Fibroblast of skin of right quadriceps (primary cell): ENCODE measurements at regions not wholly inside any gene's neighbourhood (a gene's known extent, or its start where the extent isn't known, plus 50 kb on each side); places are given as distances from the start of the nearest gene placed in this dataset.
A peak's percentile ranks its signal among the peaks of the same experiment; 100 is the strongest.
"Not testable (repeated sequence)": the region's sequence is repeated elsewhere in the genome, so short reads cannot be mapped to it uniquely, and the experiment has no call there.

Experiments
- DNase-seq: peaks from one replicate; pipeline ENCODE4 v3.0.0-alpha.2; 2013

GRCh38 chr4:9110700-9111099 lies 59.5 kb upstream of the FAM90A26 start:
- not testable (repeated sequence) for DNase-seq

GRCh38 chr4:9103148-9103524 lies 67.1 kb upstream of the FAM90A26 start:
- DNase-seq: not testable (repeated sequence)

- DNase-seq: not testable (repeated sequence)
Measured at GRCh38 chr4:9102471-9103147, 67.6 kb upstream of the FAM90A26 start.

GRCh38 chr4:9096330-9096729 lies 73.9 kb upstream of the FAM90A26 start:
- not testable (repeated sequence) for DNase-seq

GRCh38 chr4:9078796-9079195 lies 91.4 kb upstream of the FAM90A26 start:
- DNase-seq: not testable (repeated sequence)

GRCh38 chr4:9076974-9077373 lies 93.2 kb upstream of the FAM90A26 start:
- DNase-seq: not testable (repeated sequence)

- not testable (repeated sequence) for DNase-seq
Measured at GRCh38 chr4:9076486-9076885, 93.7 kb upstream of the FAM90A26 start.

- not testable (repeated sequence) for DNase-seq
Measured at GRCh38 chr4:9073371-9073770, 96.8 kb upstream of the FAM90A26 start.

GRCh38 chr4:9072521-9073220 lies 97.5 kb upstream of the FAM90A26 start:
- not testable (repeated sequence) for DNase-seq

- not testable (repeated sequence) for DNase-seq
Measured at GRCh38 chr4:9067923-9068322, 102.3 kb upstream of the FAM90A26 start.

- not testable (repeated sequence) for DNase-seq
Measured at GRCh38 chr4:9063612-9064011, 106.6 kb upstream of the FAM90A26 start.

GRCh38 chr4:9024866-9025265 lies 145.3 kb upstream of the FAM90A26 start:
- not testable (repeated sequence) for DNase-seq

- not testable (repeated sequence) for DNase-seq
Measured at GRCh38 chr4:9009792-9010191, 138.2 kb upstream of the HMX1 start.

GRCh38 chr4:9008407-9008806 lies 136.8 kb upstream of the HMX1 start:
- not testable (repeated sequence) for DNase-seq

GRCh38 chr4:9001153-9001552 lies 129.5 kb upstream of the HMX1 start:
- DNase-seq: not testable (repeated sequence)

- DNase-seq: peak; percentile 7
Measured at GRCh38 chr4:9000505-9001001, 128.9 kb upstream of the HMX1 start.

GRCh38 chr4:8992981-8993380 lies 121.3 kb upstream of the HMX1 start:
- not testable (repeated sequence) for DNase-seq

GRCh38 chr4:8991449-8991848 lies 119.8 kb upstream of the HMX1 start:
- not testable (repeated sequence) for DNase-seq

- DNase-seq: not testable (repeated sequence)
Measured at GRCh38 chr4:8990341-8990740, 118.7 kb upstream of the HMX1 start.

- DNase-seq: not testable (repeated sequence)
Measured at GRCh38 chr4:8985786-8986185, 114.1 kb upstream of the HMX1 start.

- DNase-seq: not testable (repeated sequence)
Measured at GRCh38 chr4:8984641-8985040, 113.0 kb upstream of the HMX1 start.

GRCh38 chr4:8983921-8984320 lies 112.3 kb upstream of the HMX1 start:
- DNase-seq: not testable (repeated sequence)

- not testable (repeated sequence) for DNase-seq
Measured at GRCh38 chr4:8976466-8977128, 105.0 kb upstream of the HMX1 start.
